ENCODE measurements at regions not wholly inside any gene's neighbourhood (a gene's known extent, or its start where the extent isn't known, plus 50 kb on each side); places are given as distances from the start of the nearest gene placed in this dataset.

- TF ChIP-seq CTCF (IDR thresholded peaks at IDR 0.05; ENCODE audit: low read length) (no peak), EZH2 (IDR thresholded peaks at IDR 0.05; ENCODE audit: borderline replicate concordance, low read length) (no peak)
These were observed 335.2 kb downstream of the RND3 start for GRCh38 chr2:150152230-150152629.
